GM19452 (cell line): ENCODE measurements at regions not wholly inside any gene's neighbourhood (a gene's known extent, or its start where the extent isn't known, plus 50 kb on each side); places are given as distances from the start of the nearest gene placed in this dataset.
"Not testable (repeated sequence)": the region's sequence is repeated elsewhere in the genome, so short reads cannot be mapped to it uniquely, and the experiment has no call there.

Source experiments
- ATAC-seq: cut with Tn5 transposase; IDR thresholded peaks from one replicate; pipeline ENCODE4 v1.9.1; 2021; ENCODE audit not compliant: unreplicated experiment

DNA sequence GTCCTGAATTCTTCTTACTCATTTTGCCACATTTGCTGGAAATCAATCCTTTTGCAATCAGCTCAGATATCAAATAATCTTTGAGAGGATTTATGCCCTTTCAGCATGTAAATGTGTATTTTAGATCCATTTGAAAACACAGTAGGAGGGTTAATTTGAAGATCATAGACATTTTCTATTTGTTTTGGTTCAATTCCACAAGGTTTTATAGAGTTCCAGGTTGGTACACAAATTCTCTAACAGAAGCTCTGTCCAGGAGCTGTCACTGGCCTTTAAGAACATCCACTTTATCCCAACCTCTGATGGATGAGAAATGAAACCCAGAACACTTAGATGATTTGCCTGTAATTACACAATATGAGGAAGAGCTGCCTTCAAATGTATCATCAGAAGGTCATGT, 157.3 kb upstream of the CHAC2 start:
- no peak for ATAC-seq

DNA sequence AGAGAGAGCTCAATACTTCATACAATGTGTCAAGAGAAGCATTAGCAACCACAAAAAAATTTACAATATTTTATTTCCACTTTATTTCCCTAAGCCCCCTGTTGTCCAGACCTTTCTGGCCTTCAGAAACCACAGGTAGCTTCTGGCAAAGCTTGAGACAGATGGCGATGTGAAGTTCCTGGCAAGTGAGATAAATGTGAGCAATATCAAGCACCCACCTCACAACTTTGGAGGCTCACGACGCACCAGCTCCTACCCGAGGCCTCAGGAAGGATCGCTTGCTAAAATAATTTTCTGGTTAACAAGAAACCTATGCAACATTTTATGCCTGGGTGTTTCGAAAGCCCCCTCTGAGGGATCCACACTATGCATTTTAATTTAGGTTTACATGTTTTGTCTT, 158.1 kb upstream of the CHAC2 start:
- no peak for ATAC-seq

DNA sequence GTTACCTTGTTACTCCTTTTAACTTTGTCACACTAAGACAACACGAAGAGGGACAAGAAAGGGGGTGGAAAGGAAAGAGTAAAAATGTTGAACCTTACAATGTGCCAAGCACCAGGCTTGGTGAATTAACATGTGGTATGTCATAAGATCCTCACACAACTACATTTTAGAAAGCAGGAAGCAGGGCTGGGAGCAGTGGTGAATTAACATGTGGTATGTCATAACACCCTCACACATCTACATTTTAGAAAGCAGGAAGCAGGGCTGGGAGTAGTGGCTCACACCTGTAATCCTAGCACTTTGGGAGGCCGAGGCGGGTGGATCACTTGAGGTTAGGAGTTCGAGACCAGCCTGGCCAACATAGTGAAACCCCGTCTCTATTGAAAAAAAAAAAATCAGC, 159.3 kb upstream of the CHAC2 start:
- no peak for ATAC-seq

DNA sequence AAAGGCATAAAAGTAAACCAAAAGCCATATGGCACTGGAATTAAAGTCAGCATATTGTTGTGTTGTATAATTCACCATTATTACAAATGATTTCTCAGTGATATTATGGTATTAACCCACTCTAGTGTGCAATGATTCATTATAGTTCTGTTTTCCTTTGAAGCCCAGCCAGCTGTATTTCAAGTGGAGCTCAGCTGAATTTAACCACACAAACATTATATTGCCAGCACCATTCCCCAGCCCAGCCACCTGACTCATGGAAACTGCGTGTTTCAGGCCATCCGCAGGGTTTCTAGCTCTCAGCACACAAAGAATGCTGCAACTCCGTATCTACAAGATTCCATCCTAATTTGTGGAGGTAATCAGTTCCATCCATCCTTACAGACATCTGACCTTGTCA, 166.8 kb upstream of the CHAC2 start:
- no peak for ATAC-seq

DNA sequence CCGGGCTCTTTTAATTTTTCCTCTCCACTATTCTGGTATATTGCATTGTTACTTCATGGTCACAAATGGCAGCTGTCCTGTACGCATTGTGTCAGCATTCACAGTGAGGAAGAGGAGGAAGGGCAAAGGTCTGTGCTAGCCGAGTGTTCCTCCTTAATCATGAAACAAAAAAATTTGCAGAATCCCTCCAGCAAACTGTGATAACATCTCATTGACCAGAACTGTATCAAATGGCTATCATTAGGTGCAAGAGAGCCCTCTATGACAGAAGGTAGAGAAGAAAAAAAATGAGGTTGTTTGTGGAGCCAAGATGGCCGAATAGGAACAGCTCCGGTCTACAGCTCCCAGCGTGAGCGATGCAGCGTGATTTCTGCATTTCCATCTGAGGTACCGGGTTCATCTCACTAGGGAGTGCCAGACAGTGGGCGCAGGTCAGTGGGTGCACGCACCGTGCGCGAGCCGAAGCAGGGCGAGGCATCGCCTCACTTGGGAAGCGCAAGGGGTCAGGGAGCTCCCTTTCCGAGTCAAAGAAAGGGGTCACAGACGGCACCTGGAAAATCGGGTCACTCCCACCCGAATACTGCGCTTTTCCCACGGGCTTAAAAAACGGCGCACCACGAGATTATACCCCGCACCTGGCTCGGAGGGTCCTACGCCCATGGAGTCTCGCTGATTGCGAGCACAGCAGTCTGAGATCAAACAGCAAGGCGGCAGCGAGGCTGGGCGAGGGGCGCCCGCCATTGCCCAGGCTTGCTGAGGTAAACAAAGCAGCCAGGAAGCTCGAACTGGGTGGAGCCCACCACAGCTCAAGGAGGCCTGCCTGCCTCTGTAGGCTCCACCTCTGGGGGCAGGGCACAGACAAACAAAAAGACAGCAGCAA, 180.6 kb upstream of the CHAC2 start:
- ATAC-seq: not testable (repeated sequence)

DNA sequence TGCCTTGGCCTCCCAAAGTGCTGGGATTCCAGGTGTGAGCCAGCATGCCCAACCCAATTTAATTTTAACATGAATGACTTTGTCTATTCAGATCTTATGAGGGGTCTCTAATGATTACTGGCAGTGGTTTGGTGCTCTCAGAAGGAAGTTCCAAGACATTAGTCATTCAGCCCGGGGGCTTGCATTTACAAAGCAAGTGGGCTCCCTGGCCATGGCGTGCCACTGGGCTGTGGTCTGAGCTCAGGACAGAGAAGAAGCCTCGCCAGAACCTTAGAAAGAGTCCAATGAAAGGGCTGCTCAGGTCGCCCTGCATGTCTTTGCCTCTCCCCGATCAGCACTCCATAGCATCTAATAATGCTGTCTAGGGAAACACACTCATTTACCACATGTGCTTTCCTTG, 182.6 kb upstream of the CHAC2 start:
- ATAC-seq: no peak

DNA sequence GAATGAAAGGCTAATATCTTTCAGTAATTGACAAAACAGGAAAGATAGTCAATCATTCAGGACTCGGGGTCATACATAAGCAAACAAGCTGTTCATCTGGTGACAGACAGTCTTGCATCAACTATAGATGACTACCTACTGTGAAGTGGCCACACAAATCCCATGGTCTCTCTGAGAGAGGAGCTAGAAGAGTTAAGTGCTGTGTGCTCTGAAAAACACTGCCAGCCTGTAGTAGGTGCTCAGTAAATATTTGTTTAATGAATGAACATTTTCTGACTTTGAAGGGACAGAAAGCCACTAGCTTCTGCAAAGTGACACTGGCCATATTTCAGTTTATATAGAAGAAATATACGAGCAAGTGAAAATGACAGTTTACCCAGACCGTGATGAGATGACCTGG, 184.0 kb upstream of the CHAC2 start:
- ATAC-seq: no peak

DNA sequence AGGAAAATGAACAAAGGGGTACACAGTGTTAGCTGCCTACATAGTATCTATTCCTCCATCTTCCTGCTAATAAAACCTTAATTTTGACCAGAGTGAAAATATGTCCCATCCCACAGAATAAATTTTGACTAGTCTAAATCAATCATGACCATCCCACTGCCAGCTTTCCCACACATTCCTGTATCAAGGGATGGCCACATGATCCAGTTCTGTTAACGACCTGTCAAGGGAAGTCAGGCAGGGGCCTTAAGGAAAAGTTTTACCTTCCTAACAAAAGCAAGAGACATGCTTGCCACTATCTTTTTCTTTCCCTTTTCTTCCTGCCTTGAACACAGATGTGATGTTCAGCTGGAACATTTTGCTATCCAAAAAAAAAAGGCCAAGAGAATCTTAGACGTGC, 185.0 kb upstream of the CHAC2 start:
- ATAC-seq: no peak

DNA sequence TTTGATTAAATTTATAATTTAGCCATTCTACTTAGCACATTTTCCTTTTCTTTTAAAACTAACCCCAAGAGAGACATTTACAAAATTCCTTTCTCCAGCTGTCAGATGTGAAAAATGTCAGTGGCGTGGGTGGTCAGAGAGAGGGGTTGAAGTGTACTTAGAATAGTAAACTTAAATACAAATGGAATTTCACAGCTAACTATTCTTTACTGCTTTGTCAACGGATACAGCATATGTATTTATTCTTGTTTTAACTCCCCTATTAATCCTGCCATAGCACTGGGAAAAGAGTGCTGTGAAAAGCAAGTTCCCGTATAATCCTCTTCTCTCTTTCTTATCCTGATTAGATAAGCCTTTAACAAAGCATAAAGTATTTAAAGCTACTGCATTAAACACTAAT, 191.4 kb upstream of the CHAC2 start:
- no peak for ATAC-seq

DNA sequence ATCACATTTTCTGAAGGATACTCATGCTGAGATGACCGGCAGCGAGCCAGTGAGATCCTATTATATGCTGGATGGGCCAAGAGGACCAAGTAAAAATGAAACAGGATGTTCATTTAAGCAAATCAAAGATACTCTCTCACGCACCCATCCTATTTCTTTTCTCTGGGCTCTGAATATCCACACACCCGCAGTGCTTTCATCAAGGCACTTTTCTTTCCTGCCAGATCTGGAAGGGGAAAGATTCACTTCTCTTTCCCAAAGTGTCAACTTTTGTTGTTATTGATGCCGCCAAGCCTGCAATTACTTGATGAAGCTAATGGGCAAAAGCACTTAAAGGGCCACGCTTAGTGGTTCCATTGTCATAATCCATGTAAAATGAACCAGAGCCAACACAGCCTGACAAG, 191.9 kb upstream of the CHAC2 start:
- ATAC-seq: no peak

DNA sequence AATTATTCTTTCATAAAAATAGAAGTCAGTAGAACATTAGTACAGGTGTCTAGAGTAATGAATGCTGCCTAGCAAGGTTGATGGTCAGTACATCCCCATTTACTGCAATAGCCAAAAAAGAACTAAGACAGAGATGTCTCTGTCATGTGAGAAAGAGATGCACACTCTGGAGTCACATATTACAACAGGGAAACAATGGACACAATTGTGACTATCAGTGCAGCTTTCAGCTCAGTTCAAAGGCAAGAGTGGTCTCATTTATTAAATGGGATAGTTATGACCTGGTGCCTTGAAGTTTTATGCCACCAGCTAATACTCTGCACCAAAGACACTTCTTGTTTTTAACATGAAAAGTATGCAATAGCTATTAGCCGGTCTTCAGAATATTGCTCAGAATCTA, 194.9 kb upstream of the CHAC2 start:
- ATAC-seq: no peak

DNA sequence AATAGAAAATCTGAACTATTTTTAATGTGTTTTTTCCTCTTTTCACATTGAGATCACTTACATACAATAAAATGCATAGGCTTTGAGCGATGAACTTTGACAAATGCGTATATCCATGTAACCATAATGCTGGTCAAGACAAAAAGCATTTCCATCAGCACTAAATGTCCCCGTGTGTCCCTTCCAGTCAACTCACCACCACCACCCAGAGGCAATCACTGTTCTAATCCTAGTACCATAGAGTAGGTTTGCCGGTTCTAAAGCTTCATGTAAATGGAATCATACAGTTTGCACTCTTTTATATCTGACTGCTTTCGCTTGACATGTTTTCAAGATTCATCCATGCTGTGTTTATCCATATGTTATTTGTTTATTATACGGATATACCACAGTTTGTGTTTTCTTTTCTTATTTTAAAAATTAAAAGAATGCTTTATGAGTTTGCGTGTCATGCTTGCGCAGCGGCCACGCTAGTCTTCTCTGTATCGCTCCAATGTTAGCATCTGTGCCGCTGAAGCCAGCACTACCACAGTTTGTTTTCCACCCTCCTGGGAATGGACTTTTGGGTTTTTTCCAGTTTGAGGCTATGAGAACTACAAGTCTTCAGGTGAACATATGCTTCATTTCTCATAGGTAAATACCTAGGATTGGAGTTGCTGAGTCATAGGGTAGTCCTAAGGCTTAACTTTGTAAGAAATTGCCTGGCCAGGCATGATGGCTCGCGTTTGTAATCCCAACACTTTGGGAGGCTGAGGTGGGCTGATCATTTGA, 197.5 kb upstream of the CHAC2 start:
- no peak for ATAC-seq

DNA sequence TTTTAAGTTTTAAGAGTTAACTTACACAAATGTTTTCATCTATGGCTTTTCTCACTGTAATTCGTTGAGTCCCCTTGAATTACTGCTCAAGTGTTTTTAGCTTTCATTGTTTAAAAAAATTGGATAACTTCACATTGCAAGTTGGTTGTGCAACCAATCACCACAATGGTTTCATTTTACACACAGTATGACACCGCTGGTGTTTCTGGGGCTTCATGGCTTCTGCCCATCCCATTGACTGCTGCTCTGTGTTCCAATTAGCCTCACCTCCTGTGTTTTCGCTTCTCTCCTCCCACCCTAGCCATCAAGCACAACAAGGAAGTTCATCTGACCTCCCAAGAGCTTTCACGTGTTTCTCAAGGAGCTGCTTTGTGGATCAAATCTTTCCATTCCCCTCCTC, 199.1 kb upstream of the CHAC2 start:
- ATAC-seq: no peak

DNA sequence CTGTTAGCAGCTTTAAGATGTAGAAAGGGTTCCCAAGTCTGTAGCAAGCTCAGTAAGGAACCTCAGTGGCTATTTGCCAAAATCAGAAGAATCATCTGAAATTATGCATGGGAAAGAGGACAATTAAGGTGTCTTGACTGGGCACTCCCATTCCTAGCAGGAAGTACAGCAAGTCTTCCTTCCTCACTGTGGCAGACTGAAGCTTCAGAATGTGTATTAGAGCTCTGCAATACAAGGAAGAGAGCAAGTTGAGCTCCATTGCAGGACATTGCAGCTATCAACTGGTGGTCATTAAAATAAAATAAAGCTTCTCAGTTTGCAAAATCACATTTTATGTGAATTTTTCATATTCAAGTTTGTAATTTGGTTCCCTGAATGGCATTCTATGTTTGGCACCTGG, 200.5 kb upstream of the CHAC2 start:
- ATAC-seq: no peak

DNA sequence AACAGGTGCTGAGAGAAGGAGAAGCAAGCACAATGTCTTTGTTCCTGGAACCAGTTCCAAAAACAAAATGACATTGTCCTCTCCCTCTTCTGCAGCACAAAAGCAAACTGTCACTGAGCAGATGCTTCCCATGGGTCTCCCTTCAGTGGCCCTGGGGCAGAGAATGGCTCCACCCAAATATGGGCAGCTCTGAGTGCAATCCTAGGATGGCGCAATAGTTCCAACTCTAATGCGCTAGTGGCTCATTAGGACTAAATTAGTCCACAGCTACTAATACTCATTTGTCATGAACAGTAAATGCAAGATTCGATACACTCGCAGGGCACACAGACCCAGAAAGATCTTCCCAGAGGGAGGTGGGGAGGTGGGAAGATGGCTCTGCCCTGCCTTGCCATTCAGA, 205.2 kb upstream of the CHAC2 start:
- ATAC-seq: no peak

DNA sequence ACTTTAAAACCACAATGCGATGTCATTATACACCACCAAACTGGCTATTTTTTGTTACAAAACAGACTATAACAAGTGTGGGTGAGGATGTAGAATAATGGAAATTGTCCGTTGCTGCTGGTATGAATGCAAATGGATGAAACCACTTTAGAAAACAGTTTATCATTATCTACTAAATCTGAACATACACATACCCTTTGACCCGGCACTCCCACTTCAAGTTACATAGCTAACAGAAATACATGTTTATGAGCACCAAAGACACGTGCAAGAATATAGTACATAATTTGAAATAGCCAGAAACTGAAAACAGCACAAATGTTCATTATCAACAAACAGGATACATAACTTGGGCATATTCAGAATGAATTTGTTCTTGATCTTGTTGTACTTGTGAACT, 206.4 kb upstream of the CHAC2 start:
- no peak for ATAC-seq

DNA sequence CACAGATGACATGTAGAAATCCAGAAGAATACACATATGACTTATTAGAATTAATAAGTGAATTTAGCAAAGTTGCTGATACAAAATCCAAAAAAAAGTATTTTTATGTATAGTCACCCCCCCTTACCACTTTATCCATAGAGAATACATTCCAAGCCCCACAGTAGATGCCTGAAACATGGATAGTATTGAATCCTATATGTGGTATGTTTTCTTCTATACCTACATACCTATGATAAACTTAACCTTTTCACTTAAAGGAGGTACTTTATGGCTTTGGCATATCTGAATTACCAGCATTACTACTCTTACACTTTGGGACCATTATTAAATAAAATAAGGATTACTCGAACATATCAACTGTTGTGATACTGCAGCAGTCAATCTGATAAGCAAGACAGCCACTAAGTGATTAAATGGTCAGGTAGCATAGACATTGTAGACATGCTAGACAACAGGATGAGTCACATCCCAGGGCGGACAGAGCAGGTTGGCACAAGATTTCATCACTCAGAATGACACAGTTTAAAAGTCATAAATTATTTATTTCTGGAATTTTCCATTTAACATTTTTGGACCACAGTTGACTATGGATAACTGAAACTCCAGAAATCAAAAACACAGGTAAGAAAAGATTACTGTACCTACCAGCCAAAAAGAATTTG, 208.2 kb upstream of the CHAC2 start:
- no peak for ATAC-seq

DNA sequence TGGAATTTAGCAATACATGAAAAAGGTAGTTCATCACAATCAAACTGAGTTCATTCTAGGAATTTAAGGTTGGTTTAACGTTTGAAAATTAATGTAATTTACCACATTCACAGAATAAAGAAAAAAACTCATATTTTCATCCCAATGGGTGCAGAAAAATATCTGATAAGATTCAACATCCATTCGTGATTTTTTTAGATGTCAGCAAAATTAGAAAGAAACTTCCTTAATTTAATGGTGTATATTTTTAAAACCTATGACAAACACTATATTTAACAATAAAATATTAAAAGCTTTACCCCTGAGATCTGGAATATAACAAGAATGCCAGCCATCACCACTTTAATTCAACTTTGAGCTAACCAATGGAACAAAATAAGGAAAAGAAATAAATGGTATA, 208.7 kb upstream of the CHAC2 start:
- ATAC-seq: no peak

DNA sequence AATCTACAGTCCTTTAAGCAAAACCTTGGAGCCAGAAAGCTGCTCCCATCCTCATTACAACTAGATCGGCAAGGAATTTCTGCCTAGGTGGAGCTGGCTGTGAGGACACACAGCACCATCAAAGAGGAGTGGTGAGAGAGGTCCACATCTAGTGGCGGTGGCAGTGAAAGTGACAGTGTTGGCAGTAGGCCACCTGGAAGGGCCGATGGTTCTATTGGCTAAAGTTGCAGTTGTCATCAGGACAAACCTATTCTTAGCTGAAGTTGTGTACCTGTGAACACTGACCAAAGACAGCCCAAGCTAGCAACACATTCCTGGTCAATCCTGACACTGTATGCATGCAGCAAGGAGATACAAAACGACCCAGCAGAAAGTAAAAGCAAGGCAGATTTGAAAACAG, 218.1 kb upstream of the CHAC2 start:
- no peak for ATAC-seq

DNA sequence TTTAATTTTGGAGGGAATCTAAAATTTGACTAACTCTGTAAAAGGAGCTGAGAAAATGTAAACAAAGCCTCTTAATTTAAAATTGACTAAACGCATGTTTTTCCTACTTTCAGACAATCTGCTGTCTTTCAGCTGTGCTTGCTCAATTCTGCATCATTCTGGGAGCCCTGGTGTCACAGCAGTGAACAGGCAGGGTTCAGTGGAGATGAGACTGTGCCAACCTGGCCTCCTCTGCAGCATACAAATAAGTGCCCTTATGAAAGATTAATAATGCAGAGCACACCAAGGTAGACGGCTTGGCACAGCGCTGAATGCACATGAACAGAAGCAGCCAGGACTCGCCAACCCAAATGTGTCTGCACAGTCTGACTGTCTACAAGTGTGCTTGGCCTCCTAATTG, 222.0 kb upstream of the CHAC2 start:
- ATAC-seq: no peak

DNA sequence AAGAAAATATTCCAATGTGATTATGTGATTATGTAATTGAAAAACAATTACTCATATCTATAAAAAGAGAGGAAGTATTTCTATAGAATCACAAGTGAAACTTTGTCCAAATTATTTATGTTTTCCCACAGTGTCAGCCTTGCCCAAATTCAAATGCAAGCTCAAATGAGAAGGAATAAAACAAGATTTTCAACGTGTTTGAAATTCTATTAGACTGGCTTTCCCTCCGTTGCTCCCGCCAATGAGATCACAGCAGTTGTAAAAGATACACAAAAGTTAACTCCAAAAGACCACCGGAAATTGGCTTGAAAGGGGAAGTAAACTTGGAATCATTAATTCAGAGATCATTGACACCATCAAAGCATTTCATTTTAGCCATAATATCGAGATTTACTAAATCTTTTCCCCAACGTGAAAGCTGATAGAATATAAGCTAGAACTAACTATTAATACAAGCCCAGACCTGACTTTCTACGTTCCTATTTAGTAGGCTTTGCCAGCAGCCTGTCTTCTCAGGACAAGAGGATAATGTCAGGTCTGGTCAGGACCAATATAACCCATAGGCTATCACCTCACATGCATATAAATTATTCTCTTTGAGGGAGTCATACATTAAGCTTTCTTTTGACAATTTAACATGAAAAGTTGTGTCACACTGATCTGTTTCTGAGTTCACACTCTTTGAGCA, 222.6 kb upstream of the CHAC2 start:
- no peak for ATAC-seq
